GM12878 (cell line): ENCODE measurements at regions not wholly inside any gene's neighbourhood (a gene's known extent, or its start where the extent isn't known, plus 50 kb on each side); places are given as distances from the start of the nearest gene placed in this dataset.

Experiments used
- ATAC-seq: fragments of 200-7000 bp; cut with Tn5 transposase; 3 replicates; pipeline ENCODE4 v1.9.1; 2020; ENCODE audit warnings: mild to moderate bottlenecking, moderate library complexity
- BruUV-seq: library from RNA; stranded (reverse); fragments of 400-500 nt; replicated peaks from 2 replicates; lab custom pipeline; 2021; lab: Mats Ljungman, UMichigan
- CTCF ChIA-PET: fragments of 300-600 bp; sonication (Branson Sonifier 250); formaldehyde crosslinking; extraction: SDS; loops from one replicate; lab custom pipeline; 2021; ENCODE audit warnings: inconsistent platforms; lab: Yijun Ruan, JAX
- POLR2A ChIA-PET: fragments of 350-600 bp; formaldehyde crosslinking; extraction: SDS; loops from one replicate; lab custom pipeline; 2021; ENCODE audit warnings: inconsistent platforms; lab: Charles Lee
- RAD21 ChIA-PET: fragments of 300-600 bp; sonication (Branson Sonifier 250); formaldehyde crosslinking; loops from one replicate; lab custom pipeline; 2023; ENCODE audit warnings: antibody characterized with exemption; ENCODE audit not compliant: unreplicated experiment; lab: Charles Lee
- SMC1A ChIA-PET: fragments of 300-600 bp; sonication (Branson Sonifier 250); formaldehyde crosslinking; loops from one replicate; lab custom pipeline; 2023; ENCODE audit not compliant: unreplicated experiment, uncharacterized antibody; lab: Charles Lee
- DNase-seq: peaks from one replicate; pipeline ENCODE4 v3.0.0-alpha.2; 2011; ENCODE audit warnings: low read depth, low spot score
- FAIRE-seq: peaks from 3 replicates; lab custom pipeline; 2011; peaks lifted over from hg19 to GRCh38; lab: Jason Lieb, UNC
- H2AFZ ChIP-seq: 2 replicates; pipeline ENCODE4 v1.6.0; 2011; ENCODE audit warnings: low read depth, low read length, control low read depth; ENCODE audit not compliant: control insufficient read depth
- H3K27ac ChIP-seq: 2 replicates; pipeline ENCODE4 v1.5.1; 2011; ENCODE audit warnings: control low read depth; ENCODE audit not compliant: control insufficient read depth, insufficient read depth
- H3K27me3 ChIP-seq, 2 experiments: replicated peaks in 1 of 2; 2 replicates each; pipeline versions ENCODE4 v1.6.0 to v1.6.1; 2011; ENCODE audit warnings: low read length in 1 of 2; ENCODE audit not compliant: control insufficient read depth in 2 of 2, insufficient read depth in 2 of 2
- H3K36me3 ChIP-seq, 2 experiments: 2 replicates each; pipeline ENCODE4 v1.5.1; 2011; ENCODE audit warnings: low read length in 1 of 2; ENCODE audit not compliant: control insufficient read depth in 2 of 2, insufficient read depth in 2 of 2
- H3K4me1 ChIP-seq: 2 replicates; pipeline ENCODE4 v1.6.1; 2011; ENCODE audit warnings: mild to moderate bottlenecking, low read length, moderate library complexity, mixed read lengths; ENCODE audit not compliant: control insufficient read depth, insufficient read depth
- H3K4me2 ChIP-seq: 2 replicates; pipeline ENCODE4 v1.6.0; 2011; ENCODE audit warnings: control low read depth; ENCODE audit not compliant: control insufficient read depth, insufficient read depth
- H3K4me3 ChIP-seq: fragments of 200-600 bp; sonication (generic); 2 replicates; pipeline ENCODE4 v1.5.1; 2016
- H3K79me2 ChIP-seq: 2 replicates; pipeline ENCODE4 v1.6.0; 2011; ENCODE audit warnings: low read length; ENCODE audit not compliant: control insufficient read depth, insufficient read depth
- H3K9ac ChIP-seq: 2 replicates; pipeline ENCODE4 v1.8.0; 2011; ENCODE audit warnings: low read length, control low read depth, mixed read lengths; ENCODE audit not compliant: control insufficient read depth, insufficient read depth
- H3K9me3 ChIP-seq: replicated peaks from 3 replicates; pipeline ENCODE4 v1.5.1; 2011; ENCODE audit warnings: mild to moderate bottlenecking, low read length; ENCODE audit not compliant: control insufficient read depth, insufficient read depth
- H4K20me1 ChIP-seq: 2 replicates; pipeline ENCODE4 v1.6.0; 2011; ENCODE audit not compliant: control insufficient read depth, insufficient read depth
- CBX5 ChIP-seq: sonication (generic); IDR thresholded peaks from 2 replicates; pipeline ENCODE4 v1.6.1; 2016; ENCODE audit warnings: low read depth, moderate library complexity, mild to moderate bottlenecking, inconsistent platforms
- HDAC6 ChIP-seq: fragments of 200-600 bp; sonication (generic); IDR thresholded peaks from one replicate; pipeline ENCODE4 v1.8.0; 2017; ENCODE audit warnings: antibody characterized with exemption; ENCODE audit not compliant: unreplicated experiment
- JUNB ChIP-seq: IDR thresholded peaks from 2 replicates; pipeline ENCODE4 v1.6.1; 2016; ENCODE audit warnings: antibody characterized with exemption, mild to moderate bottlenecking
- JUND ChIP-seq: IDR thresholded peaks from 2 replicates; pipeline ENCODE4 v1.6.1; 2012; ENCODE audit warnings: low read depth, mild to moderate bottlenecking, low read length, improper control_type of control experiment, moderate library complexity
- KDM1A ChIP-seq: fragments of 200-600 bp; sonication (generic); IDR thresholded peaks from 2 replicates; pipeline ENCODE4 v1.6.1; 2016; ENCODE audit warnings: borderline replicate concordance
- MTA3 ChIP-seq: IDR thresholded peaks from 2 replicates; pipeline ENCODE4 v1.6.1; 2012; ENCODE audit warnings: low read length, inconsistent platforms, borderline replicate concordance
- NFXL1 ChIP-seq: fragments of 450-650 bp; IDR thresholded peaks from 2 replicates; pipeline ENCODE4 v1.6.1; 2017; ENCODE audit warnings: antibody characterized with exemption, mild to moderate bottlenecking, borderline replicate concordance
- PML ChIP-seq: IDR thresholded peaks from 2 replicates; pipeline ENCODE4 v1.6.1; 2012; ENCODE audit warnings: low read length, inconsistent platforms
- RAD21 ChIP-seq: IDR thresholded peaks from 2 replicates; pipeline ENCODE4 v1.6.1; 2011; ENCODE audit warnings: mild to moderate bottlenecking, low read depth, low read length, moderate library complexity; ENCODE audit not compliant: insufficient read depth
- RFX5 ChIP-seq: IDR thresholded peaks from 2 replicates; pipeline ENCODE4 v1.6.1; 2011; ENCODE audit warnings: low read depth, low read length, improper control_type of control experiment
- STAT3 ChIP-seq: IDR thresholded peaks from 2 replicates; pipeline ENCODE4 v1.6.1; 2011; ENCODE audit warnings: low read depth, low read length, improper control_type of control experiment
- YBX1 ChIP-seq: fragments of 450-650 bp; IDR thresholded peaks from 2 replicates; pipeline ENCODE4 v1.6.1; 2016; ENCODE audit warnings: antibody characterized with exemption
- ZNF217 ChIP-seq: fragments of 450-650 bp; IDR thresholded peaks from 2 replicates; pipeline ENCODE4 v1.6.1; 2017; ENCODE audit warnings: antibody characterized with exemption, mild to moderate bottlenecking
- WGBS: methylation state at CpG from one replicate; pipeline ENCODE4 v1.1.6; 2016; ENCODE audit warnings: low lambda C conversion rate; ENCODE audit not compliant: insufficient replicate concordance, insufficient coverage; ENCODE audit errors: missing lambda C conversion rate; 5-methylcytosine and 5-hydroxymethylcytosine counted together
- in situ Hi-C: fragments of 300-500 bp; cut with MboI; formaldehyde crosslinking; loops from 9 replicates; pipeline ENCODE4 v1.14.3; 2018; ENCODE audit warnings: mixed read lengths
- intact Hi-C: fragments of 100-400 bp; cut with micrococcal nuclease; formaldehyde crosslinking; loops from one replicate; pipeline ENCODE4 v1.14.2; 2022; ENCODE audit not compliant: unreplicated experiment
- TF ChIP-seq, protein P1 (sequence below): fragments of 450-650 bp; IDR thresholded peaks from 2 replicates; pipeline ENCODE4 v1.6.1; 2017; ENCODE audit warnings: low read depth, mild to moderate bottlenecking, moderate library complexity
- TF ChIP-seq, protein P2 (sequence below): fragments of 450-650 bp; IDR thresholded peaks from 2 replicates; pipeline ENCODE4 v1.6.1; 2017; ENCODE audit warnings: mild to moderate bottlenecking, low read depth, inconsistent platforms; ENCODE audit not compliant: poor library complexity, severe bottlenecking
- TF ChIP-seq, protein P3 (sequence below): fragments of 450-650 bp; IDR thresholded peaks from 2 replicates; pipeline ENCODE4 v1.6.1; 2017; ENCODE audit warnings: mild to moderate bottlenecking, moderate library complexity

DNA sequence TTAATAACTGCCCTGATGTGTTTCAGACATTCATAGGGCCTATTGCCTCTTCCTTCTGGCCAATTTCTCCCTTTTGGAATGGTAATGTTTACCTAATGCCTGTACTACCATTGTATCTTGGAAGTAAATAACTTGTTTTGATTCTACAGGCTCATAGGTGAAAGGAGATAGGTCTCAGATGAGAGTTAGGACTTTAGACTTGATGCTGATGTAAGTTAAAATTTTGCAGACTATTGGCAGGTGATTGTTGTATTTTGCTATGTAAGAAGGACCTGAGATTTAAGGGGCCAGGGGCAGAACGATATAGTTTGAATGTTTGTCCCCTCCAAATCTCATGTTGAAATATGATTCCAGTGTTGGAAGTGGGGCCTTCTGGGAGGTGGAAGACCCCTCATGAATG is 215.5 kb downstream of the SLC39A8 start:
- no TSS peak for BruUV-seq
- 41% methylated on average over 1 of the region's 1 CpG for WGBS
- CTCF ChIA-PET = no interaction called here

More for the DNA sequence above, 215.5 kb downstream of the SLC39A8 start:
- Histone ChIP-seq H3K4me2 (no peak overlapping the region), H3K36me3 (no peaks in the 10 kb centered on the region), H3K27me3 (no peaks in the 10 kb centered on the region), H2AFZ (no peak overlapping the region), H4K20me1 (no peaks in the 10 kb centered on the region)
- intact Hi-C loops = no loop called here
- POLR2A ChIA-PET = no interaction called here
- no peak for ATAC-seq
- RAD21 ChIA-PET = no interaction called here
- DNase-seq = no peak
- in situ Hi-C loops = no loop called here
- SMC1A ChIA-PET = no interaction called here
- FAIRE-seq = no peak
- TF ChIP-seq CBX5 (no peak), NFXL1 (no peak), KDM1A (no peak), RFX5 (no peak), STAT3 (no peak), MTA3 (no peak), ZNF217 (no peak), PML (no peak), HDAC6 (no peak), YBX1 (no peak), JUNB (no peak), JUND (no peak), RAD21 (no peak)
- TF ChIP-seq, protein P1, sequence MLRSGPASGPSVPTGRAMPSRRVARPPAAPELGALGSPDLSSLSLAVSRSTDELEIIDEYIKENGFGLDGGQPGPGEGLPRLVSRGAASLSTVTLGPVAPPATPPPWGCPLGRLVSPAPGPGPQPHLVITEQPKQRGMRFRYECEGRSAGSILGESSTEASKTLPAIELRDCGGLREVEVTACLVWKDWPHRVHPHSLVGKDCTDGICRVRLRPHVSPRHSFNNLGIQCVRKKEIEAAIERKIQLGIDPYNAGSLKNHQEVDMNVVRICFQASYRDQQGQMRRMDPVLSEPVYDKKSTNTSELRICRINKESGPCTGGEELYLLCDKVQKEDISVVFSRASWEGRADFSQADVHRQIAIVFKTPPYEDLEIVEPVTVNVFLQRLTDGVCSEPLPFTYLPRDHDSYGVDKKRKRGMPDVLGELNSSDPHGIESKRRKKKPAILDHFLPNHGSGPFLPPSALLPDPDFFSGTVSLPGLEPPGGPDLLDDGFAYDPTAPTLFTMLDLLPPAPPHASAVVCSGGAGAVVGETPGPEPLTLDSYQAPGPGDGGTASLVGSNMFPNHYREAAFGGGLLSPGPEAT = no peak
- TF ChIP-seq, protein P2, sequence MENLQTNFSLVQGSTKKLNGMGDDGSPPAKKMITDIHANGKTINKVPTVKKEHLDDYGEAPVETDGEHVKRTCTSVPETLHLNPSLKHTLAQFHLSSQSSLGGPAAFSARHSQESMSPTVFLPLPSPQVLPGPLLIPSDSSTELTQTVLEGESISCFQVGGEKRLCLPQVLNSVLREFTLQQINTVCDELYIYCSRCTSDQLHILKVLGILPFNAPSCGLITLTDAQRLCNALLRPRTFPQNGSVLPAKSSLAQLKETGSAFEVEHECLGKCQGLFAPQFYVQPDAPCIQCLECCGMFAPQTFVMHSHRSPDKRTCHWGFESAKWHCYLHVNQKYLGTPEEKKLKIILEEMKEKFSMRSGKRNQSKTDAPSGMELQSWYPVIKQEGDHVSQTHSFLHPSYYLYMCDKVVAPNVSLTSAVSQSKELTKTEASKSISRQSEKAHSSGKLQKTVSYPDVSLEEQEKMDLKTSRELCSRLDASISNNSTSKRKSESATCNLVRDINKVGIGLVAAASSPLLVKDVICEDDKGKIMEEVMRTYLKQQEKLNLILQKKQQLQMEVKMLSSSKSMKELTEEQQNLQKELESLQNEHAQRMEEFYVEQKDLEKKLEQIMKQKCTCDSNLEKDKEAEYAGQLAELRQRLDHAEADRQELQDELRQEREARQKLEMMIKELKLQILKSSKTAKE = no peak
- TF ChIP-seq, protein P3, sequence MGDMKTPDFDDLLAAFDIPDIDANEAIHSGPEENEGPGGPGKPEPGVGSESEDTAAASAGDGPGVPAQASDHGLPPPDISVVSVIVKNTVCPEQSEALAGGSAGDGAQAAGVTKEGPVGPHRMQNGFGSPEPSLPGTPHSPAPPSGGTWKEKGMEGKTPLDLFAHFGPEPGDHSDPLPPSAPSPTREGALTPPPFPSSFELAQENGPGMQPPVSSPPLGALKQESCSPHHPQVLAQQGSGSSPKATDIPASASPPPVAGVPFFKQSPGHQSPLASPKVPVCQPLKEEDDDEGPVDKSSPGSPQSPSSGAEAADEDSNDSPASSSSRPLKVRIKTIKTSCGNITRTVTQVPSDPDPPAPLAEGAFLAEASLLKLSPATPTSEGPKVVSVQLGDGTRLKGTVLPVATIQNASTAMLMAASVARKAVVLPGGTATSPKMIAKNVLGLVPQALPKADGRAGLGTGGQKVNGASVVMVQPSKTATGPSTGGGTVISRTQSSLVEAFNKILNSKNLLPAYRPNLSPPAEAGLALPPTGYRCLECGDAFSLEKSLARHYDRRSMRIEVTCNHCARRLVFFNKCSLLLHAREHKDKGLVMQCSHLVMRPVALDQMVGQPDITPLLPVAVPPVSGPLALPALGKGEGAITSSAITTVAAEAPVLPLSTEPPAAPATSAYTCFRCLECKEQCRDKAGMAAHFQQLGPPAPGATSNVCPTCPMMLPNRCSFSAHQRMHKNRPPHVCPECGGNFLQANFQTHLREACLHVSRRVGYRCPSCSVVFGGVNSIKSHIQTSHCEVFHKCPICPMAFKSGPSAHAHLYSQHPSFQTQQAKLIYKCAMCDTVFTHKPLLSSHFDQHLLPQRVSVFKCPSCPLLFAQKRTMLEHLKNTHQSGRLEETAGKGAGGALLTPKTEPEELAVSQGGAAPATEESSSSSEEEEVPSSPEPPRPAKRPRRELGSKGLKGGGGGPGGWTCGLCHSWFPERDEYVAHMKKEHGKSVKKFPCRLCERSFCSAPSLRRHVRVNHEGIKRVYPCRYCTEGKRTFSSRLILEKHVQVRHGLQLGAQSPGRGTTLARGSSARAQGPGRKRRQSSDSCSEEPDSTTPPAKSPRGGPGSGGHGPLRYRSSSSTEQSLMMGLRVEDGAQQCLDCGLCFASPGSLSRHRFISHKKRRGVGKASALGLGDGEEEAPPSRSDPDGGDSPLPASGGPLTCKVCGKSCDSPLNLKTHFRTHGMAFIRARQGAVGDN = no peak
- TF ChIP-seq, all 136 proteins: peak for 0
- Histone ChIP-seq H3K79me2 (no peaks in the 10 kb centered on the region), H3K4me1 (no peaks in the 10 kb centered on the region), H3K9ac (no peak overlapping the region), H3K9me3 (no peaks in the 10 kb centered on the region), H3K27ac (no peak overlapping the region), H3K4me3 (no peak overlapping the region)
